ENCODE measurements at regions not wholly inside any gene's neighbourhood (a gene's known extent, or its start where the extent isn't known, plus 50 kb on each side); places are given as distances from the start of the nearest gene placed in this dataset.

GRCh38 chr5:74277418-74277817 is 363.1 kb downstream of the ENC1 start:
- Histone ChIP-seq H3K4me3 (ENCODE audit: low read length) (no peak overlapping the region), H3K36me3 (ENCODE audit: insufficient read depth, low read length) (no peaks in the 10 kb centered on the region), H2AFZ (ENCODE audit: low read depth, low read length) (no peak overlapping the region), H3F3A (ENCODE audit: insufficient read depth, low read length, poor library complexity, severe bottlenecking) (no peaks in the 10 kb centered on the region), H3K27me3 (ENCODE audit: insufficient read depth, low read depth, low read length) (no peaks in the 10 kb centered on the region), H3K79me2 (replicated peaks; ENCODE audit: insufficient read depth, low read length) (no peaks in the 10 kb centered on the region), H4K20me1 (ENCODE audit: insufficient read depth) (no peaks in the 10 kb centered on the region), H3K9me2 (ENCODE audit: insufficient read depth, low read length) (no peaks in the 10 kb centered on the region), H3K9ac (ENCODE audit: low read length) (no peak overlapping the region), H3K27ac (ENCODE audit: low read length) (no peak overlapping the region), H3K9me3 (ENCODE audit: low read length) (no peaks in the 10 kb centered on the region), H3K4me2 (ENCODE audit: low read length) (no peak overlapping the region)
- TF ChIP-seq RAD21 (conservative IDR thresholded peaks at IDR 0.05): no peak
- no peak for TF ChIP-seq EZH2 (IDR thresholded peaks at IDR 0.05; ENCODE audit: borderline replicate concordance, insufficient read depth, low read length, poor library complexity, severe bottlenecking)
- TF ChIP-seq, protein P1, sequence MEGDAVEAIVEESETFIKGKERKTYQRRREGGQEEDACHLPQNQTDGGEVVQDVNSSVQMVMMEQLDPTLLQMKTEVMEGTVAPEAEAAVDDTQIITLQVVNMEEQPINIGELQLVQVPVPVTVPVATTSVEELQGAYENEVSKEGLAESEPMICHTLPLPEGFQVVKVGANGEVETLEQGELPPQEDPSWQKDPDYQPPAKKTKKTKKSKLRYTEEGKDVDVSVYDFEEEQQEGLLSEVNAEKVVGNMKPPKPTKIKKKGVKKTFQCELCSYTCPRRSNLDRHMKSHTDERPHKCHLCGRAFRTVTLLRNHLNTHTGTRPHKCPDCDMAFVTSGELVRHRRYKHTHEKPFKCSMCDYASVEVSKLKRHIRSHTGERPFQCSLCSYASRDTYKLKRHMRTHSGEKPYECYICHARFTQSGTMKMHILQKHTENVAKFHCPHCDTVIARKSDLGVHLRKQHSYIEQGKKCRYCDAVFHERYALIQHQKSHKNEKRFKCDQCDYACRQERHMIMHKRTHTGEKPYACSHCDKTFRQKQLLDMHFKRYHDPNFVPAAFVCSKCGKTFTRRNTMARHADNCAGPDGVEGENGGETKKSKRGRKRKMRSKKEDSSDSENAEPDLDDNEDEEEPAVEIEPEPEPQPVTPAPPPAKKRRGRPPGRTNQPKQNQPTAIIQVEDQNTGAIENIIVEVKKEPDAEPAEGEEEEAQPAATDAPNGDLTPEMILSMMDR (IDR thresholded peaks at IDR 0.05; ENCODE audit: poor library complexity, severe bottlenecking): no peak
- TF ChIP-seq, protein P2, sequence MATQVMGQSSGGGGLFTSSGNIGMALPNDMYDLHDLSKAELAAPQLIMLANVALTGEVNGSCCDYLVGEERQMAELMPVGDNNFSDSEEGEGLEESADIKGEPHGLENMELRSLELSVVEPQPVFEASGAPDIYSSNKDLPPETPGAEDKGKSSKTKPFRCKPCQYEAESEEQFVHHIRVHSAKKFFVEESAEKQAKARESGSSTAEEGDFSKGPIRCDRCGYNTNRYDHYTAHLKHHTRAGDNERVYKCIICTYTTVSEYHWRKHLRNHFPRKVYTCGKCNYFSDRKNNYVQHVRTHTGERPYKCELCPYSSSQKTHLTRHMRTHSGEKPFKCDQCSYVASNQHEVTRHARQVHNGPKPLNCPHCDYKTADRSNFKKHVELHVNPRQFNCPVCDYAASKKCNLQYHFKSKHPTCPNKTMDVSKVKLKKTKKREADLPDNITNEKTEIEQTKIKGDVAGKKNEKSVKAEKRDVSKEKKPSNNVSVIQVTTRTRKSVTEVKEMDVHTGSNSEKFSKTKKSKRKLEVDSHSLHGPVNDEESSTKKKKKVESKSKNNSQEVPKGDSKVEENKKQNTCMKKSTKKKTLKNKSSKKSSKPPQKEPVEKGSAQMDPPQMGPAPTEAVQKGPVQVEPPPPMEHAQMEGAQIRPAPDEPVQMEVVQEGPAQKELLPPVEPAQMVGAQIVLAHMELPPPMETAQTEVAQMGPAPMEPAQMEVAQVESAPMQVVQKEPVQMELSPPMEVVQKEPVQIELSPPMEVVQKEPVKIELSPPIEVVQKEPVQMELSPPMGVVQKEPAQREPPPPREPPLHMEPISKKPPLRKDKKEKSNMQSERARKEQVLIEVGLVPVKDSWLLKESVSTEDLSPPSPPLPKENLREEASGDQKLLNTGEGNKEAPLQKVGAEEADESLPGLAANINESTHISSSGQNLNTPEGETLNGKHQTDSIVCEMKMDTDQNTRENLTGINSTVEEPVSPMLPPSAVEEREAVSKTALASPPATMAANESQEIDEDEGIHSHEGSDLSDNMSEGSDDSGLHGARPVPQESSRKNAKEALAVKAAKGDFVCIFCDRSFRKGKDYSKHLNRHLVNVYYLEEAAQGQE (IDR thresholded peaks at IDR 0.05; ENCODE audit: borderline replicate concordance): no peak

- no peaks in the 10 kb centered on the region for H3K36me3 ChIP-seq (ENCODE audit: insufficient read depth, low read length)
- H3F3A ChIP-seq (ENCODE audit: insufficient read depth, low read length, poor library complexity, severe bottlenecking): no peaks in the 10 kb centered on the region
- no peaks in the 10 kb centered on the region for H4K20me1 ChIP-seq (ENCODE audit: insufficient read depth)
- H3K79me2 ChIP-seq (replicated peaks; ENCODE audit: insufficient read depth, low read length): no peaks in the 10 kb centered on the region
- no peaks in the 10 kb centered on the region for H3K27me3 ChIP-seq (ENCODE audit: insufficient read depth, low read depth, low read length)
- H3K9me2 ChIP-seq (ENCODE audit: insufficient read depth, low read length): no peaks in the 10 kb centered on the region
- no peak for TF ChIP-seq EP300 (conservative IDR thresholded peaks at IDR 0.05; ENCODE audit: poor library complexity, severe bottlenecking)
- no peak overlapping the region for H3K4me2 ChIP-seq (ENCODE audit: low read length)
- H3K27ac ChIP-seq (ENCODE audit: low read length): no peak overlapping the region
- no peak overlapping the region for H3K4me3 ChIP-seq (ENCODE audit: low read length)
- H3K9ac ChIP-seq (ENCODE audit: low read length): no peak overlapping the region
- no peaks in the 10 kb centered on the region for H3K9me3 ChIP-seq (ENCODE audit: low read length)
- no peak overlapping the region for H2AFZ ChIP-seq (ENCODE audit: low read depth, low read length)
Measured at GRCh38 chr5:74275171-74275992, 365.1 kb downstream of the ENC1 start.

DNA sequence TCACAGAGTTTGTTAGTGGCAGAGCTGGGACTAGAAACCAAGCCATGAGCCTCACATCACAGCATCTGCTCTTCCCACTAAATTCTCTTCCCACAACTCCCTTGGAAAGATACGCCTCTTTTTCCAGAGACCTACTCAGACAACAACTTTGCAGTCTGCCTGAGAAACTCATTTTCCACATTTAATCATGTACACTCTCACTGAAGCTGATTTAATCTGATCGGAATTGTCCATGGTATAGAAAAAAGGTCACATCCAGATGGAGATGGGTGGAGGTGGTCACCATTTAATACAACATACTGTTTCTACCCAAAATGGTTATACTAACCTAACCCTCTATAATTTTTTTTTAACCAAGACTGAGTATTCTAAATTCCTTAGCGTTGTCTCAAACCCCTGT is 366.2 kb downstream of the ENC1 start:
- H3K36me3 ChIP-seq (ENCODE audit: insufficient read depth, low read length): no peaks in the 10 kb centered on the region
- H3K9me2 ChIP-seq (ENCODE audit: insufficient read depth, low read length): no peaks in the 10 kb centered on the region
- H3F3A ChIP-seq (ENCODE audit: insufficient read depth, low read length, poor library complexity, severe bottlenecking): no peaks in the 10 kb centered on the region
- TF ChIP-seq EZH2 (IDR thresholded peaks at IDR 0.05; ENCODE audit: borderline replicate concordance, insufficient read depth, low read length, poor library complexity, severe bottlenecking): no peak
- TF ChIP-seq, protein P1 (IDR thresholded peaks at IDR 0.05; ENCODE audit: poor library complexity, severe bottlenecking): no peak
- TF ChIP-seq RAD21 (conservative IDR thresholded peaks at IDR 0.05): no peak
- TF ChIP-seq POLR2AphosphoS5 (IDR thresholded peaks at IDR 0.05): no peak
- no peak for TF ChIP-seq EP300 (conservative IDR thresholded peaks at IDR 0.05; ENCODE audit: poor library complexity, severe bottlenecking)
- TF ChIP-seq MXI1 (conservative IDR thresholded peaks at IDR 0.05; ENCODE audit: poor library complexity, severe bottlenecking): no peak
- no peak for TF ChIP-seq SMC3 (conservative IDR thresholded peaks at IDR 0.05; ENCODE audit: poor library complexity)
- TF ChIP-seq, protein P2 (IDR thresholded peaks at IDR 0.05; ENCODE audit: borderline replicate concordance): no peak
- TF ChIP-seq TAF1 (IDR thresholded peaks at IDR 0.05; ENCODE audit: low read depth): no peak
- no peaks in the 10 kb centered on the region for H3K79me2 ChIP-seq (replicated peaks; ENCODE audit: insufficient read depth, low read length)
- no peak overlapping the region for H3K27ac ChIP-seq (ENCODE audit: low read length)
- H3K9ac ChIP-seq (ENCODE audit: low read length): no peak overlapping the region
- H2AFZ ChIP-seq (ENCODE audit: low read depth, low read length): no peak overlapping the region
- H3K27me3 ChIP-seq (ENCODE audit: insufficient read depth, low read depth, low read length): no peaks in the 10 kb centered on the region
- no peak overlapping the region for H3K4me2 ChIP-seq (ENCODE audit: low read length)
- H3K9me3 ChIP-seq (ENCODE audit: low read length): no peaks in the 10 kb centered on the region
- H4K20me1 ChIP-seq (ENCODE audit: insufficient read depth): no peaks in the 10 kb centered on the region
- H3K4me3 ChIP-seq (ENCODE audit: low read length): no peak overlapping the region
